GM19455 (cell line): ENCODE measurements at regions not wholly inside any gene's neighbourhood (a gene's known extent, or its start where the extent isn't known, plus 50 kb on each side); places are given as distances from the start of the nearest gene placed in this dataset.
"Not testable (repeated sequence)": the region's sequence is repeated elsewhere in the genome, so short reads cannot be mapped to it uniquely, and the experiment has no call there.

Experiments
- ATAC-seq: cut with Tn5 transposase; IDR thresholded peaks from one replicate; pipeline ENCODE4 v1.9.1; 2021; ENCODE audit not compliant: unreplicated experiment

DNA sequence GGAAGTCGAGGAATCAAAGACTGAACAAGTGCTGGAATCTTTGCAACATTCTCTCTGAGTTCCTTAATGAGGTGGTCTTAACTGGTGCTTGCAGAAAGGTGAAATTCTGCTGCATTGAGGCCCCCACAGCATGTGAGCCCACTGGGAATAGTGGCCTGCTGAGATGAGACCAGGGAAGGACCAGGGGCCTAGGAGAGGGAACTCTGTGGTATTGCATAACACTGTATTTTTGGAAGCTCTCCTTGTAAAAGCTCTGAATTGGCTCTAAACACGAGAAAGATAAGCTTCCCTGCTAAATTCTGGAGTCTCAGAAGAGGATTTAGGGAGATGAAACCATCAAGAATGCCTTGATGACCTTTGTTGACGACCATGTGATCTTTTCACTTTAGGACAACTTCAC, 100.4 kb upstream of the TSC22D1 start:
- ATAC-seq, result no peak

DNA sequence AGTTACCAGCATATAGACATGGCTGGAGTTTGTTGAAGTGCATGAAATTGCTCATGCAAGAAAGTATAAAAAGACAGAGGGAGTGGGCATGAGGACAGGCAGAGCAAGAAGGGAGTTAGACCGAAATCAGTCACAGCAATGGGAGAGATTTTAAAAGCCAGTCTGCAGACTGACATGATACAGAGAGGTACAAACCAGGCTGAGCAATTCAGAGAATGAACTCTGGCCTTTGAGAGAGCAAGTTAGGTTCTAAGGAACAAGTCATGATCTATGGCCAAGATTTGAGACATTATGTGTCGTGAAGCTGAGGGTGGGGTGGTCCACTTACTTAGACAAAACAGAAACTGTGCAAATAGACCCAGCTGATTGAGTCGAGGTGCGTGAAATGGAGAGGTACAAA, 93.4 kb upstream of the TSC22D1 start:
- no peak for ATAC-seq

DNA sequence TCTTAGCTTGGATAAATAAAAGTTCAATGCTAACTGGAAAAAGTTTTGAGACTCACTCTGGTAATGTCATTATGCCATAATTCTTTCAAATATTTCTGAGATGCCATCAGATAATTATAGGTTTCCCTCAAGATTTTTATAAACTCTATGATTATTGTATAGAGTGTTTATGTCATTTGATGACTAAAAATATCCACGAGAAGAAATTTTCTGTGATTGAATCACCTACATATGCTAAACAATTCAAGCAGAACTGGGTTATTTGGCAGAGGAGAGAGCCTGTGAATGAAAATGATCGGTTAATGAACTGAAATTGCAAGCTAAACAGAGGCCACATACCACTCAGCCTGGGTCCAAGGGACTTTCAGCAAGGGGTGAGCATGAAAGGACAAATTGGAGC, 92.6 kb upstream of the TSC22D1 start:
- ATAC-seq, result no peak

DNA sequence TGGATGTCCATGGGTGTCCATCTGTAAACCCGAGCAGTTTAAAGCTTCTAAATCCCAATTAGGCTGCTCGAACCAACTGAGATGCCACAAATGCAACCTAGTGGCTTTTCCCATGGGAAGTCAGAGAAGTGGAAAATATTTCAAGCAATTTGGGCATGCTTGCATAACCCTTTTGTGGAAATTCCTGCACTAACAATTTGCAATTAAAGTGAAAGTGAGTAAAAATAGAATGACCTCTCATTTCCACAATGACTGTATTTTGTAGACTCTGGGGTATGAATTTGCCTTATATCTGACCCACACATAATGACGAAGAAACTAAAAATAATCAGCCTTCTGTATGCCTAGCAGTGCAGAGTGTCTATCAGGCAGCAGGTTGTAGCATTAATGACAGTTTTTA, 91.8 kb upstream of the TSC22D1 start:
- peak; percentile 76 for ATAC-seq

DNA sequence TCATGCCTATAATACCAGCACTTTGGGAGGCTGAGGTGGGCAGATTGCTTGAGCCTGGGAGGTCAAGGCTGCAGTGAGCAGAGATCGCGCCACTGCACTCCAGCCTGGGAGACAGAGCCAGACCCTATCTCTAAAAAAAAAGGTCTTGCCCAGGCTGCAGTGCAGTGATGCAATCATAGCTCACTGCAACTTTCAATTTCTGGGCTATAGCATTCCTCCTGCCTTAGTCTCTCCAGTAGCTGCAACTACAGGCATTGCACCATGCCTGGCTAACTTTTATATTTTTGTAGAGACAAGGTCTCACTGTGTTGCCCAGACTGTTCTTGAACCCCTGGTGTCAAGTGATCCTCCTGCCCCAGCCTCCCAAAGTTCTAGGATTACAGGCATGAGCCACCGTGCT, 90.4 kb upstream of the TSC22D1 start:
- ATAC-seq, result not testable (repeated sequence)

DNA sequence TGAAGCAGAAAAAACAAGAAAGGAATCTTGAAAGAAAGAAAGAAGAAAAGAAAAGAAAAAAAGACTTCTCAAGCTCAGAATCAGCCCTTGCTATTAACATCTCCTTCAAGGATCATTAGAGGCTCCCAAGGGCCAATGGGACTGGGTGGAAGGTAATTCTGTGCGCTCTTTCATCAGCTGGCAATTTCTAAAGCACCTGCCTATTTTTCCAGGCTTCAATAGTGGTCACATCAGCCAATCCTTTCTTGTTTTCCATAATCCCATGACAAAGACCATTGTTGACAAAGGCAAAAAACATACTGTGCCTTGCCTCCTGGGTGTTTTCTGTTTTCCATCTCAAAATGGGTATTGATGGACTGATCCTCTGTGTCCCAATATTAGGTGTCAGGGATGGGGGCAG, 88.2 kb upstream of the TSC22D1 start:
- ATAC-seq, result no peak

DNA sequence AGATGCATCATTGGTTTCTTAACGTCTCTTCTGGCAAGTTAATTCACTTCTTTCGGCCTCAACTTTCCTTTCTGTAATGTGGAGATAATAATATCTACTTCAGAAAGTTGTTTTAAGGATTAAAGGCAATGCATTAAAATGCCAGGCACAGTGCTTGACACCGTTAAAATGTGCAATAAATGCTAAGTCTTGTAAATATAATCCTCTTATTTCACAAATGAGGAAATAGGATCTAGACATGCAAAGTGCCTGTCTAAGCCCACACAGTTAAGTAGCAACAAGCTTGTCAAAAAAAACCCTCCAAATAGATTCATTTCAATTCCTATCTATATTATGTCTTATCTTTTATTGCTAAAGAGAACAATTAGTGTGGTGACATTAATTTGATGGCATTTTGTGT, 86.4 kb upstream of the TSC22D1 start:
- ATAC-seq, result no peak

DNA sequence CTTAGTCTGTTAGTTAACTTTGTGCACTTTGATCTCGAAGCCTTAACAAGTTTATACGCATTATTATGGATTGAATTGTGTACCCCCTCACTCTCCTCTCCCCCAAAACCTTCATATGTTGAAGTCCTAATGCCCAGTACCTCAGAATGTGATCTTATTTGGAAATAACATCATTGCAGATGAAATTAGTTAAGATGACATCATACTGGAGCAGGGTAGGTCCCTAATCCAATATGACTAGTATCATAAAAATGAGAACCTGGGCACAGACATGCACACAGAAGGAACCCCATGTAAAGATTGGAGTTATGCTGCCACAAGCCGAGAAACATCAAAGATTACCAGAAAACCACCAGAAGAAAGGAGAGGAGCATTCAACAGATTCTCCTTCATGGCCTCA, 85.8 kb upstream of the TSC22D1 start:
- no peak for ATAC-seq

DNA sequence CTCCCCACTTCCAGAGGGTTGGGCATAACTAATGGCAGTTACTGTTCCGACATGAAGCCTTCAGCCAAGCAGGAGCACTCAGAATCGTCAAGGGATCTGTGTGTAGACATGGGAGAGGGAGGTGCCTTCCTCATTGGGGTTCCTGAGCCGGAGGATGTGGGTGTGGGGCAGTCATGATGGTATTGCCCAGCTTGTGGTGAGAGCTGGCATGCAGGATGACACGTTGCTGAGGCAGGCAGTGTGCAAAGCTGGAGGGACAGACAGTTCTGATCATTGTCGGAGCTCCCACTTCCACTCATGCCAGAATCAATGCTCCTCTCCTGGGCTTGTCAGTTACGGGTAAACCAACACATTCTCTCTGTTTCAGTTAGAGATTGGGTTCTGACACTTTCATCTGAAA, 83.9 kb upstream of the TSC22D1 start:
- no peak for ATAC-seq

DNA sequence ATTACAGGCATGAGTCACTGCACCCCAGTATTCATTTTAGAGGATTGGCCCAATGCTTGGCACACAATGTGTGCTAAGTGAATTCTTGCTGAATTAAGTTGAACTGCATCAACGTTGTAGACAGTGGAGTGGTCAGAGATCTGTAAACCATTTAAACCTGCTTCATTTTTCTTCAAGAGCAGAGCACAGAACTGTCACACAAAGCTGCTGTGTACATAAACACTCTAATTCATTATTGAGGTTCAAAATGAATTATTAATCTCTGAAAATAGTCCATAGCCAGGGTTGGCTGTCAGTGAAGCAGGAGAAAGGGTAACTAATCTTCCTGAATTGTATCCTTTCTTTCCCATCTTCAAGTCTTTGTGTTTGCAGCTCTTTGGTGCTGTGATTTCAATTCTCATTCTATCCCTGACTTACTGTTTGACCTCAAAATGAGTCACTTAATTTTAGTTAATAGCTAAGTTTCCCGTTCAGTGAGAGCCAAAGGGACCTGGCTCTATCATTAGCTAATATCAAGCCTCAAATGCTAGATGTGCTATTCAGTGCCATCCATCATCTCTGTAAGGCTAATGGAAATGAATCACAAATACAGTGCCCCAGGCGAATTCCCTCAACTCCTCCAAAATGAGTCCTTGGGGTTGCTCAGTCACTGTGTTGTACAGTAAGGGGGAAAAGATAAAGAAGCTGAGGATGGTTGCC, 77.0 kb upstream of the TSC22D1 start:
- ATAC-seq, result no peak

DNA sequence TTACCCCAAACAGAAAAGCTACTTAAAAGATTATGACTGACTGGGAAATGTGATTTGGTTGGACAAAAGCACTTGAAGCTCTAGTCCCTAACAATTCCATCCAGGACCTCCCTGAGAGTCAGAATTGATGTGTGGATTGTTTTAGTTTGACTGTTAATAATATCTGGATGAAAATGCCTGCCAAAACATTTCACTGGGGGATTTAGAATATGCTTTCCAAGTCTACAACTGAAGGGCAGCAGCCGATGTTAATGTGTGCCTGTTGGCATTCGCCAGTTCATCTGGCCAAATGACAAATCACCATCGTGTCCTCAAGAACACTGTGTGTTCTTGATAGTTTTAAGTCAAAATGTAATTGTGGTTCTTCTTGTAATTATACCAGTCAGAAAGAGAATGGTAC, 76.0 kb upstream of the TSC22D1 start:
- ATAC-seq, result no peak

DNA sequence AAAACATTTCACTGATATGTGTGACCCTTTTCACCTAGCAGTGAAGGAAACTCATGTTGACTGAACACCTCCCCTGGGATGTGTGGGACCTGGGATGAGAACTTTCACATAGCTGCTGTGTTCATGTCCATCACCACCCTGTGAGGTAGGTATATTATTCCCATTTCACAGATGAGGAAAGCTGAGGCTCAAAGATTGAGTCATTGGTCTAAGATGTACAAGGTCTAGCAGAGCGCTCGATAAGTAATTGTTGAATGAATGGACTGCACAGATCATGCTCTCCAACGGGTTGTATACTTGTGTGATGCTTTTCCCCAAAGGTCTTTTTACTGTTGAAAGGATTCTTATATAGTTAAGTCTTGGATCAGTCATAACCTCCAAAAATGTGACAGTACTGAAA, 75.6 kb upstream of the TSC22D1 start:
- ATAC-seq, result no peak

DNA sequence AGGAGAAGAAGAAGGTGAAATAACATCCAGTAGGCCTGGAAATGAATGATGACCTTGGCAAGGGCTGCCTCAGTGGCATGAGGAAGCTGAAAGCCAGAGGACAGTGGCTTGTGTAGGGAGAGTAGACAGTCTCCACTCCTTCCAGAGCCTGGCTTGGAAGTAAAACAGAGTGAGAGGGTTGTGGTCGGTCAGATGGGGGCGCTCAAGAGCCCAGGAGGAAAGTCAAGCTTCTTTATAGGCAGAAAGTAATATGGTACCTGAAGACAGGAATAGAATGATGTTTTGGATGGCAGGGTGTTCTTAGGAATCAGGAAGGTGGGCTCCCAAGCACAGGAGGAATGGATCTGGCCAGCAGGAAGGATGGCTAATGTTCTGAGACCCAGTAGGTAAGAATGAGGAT, 75.1 kb upstream of the TSC22D1 start:
- no peak for ATAC-seq

DNA sequence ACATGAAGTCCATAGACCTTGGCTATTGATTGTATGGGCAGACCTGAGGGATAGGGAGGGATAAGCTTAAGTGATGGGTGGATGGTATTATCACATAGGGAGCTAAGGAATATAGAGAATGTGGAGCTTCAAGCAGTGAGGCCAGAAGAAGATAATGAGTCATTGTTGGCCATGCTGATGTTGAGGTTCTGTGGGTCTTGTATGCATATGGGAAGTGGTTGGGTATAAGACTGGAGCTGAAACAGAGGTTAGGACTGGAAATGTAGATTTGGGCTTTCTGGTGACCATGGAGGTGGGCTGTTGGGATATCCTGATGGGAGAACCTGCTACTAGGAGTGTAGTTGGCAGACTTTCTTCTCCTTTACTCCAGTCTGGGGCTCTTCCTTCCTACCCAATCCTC, 73.7 kb upstream of the TSC22D1 start:
- ATAC-seq, result no peak

DNA sequence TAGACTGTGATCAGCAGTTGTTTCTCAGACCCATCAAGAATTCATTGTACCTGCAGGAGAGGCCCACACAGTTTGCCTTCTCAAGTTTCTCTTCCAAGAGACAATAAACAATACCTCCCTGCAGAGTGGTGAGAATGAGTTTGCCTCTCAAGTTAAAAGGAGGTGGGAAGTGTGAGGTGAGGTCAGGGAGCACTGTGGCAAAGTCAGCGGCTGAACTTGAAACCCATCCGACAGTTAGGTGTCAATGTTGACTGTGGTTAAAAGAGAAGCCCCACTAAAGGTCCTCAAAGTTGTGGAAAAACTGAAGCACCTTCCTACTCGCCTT, 72.9 kb upstream of the TSC22D1 start:
- no peak for ATAC-seq

DNA sequence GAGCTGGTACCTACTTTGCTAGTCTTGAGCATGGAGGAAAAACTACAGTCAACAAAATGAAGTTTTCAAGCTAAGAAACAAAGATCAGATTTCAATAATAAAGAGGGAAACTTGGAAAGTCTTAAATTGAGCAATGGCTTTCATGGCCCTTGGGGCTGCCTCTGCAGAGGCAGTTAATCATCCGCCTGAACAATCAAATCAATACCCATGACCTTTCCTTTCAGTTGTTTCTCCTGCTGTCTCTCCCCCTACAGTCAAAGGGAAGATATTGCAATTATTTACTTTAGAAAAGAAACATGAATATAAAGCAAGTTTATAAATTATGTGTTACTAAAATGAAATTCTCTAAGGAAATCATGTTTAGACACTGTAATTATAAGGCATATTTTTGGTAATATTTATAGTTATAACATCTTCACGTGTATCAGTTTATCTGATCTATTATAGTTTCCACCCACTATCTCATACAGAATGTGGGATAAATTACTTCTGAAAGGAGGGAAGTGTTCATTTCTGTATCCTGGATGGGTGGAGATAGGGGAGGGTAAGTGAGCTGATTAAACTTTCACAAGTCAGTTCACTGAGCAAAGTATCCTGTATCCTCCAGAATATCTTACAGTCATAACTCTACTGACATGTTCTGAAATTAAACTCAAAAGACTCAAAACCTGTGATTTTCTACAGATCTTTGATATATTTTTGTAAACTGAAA, 72.4 kb upstream of the TSC22D1 start:
- ATAC-seq, result no peak

DNA sequence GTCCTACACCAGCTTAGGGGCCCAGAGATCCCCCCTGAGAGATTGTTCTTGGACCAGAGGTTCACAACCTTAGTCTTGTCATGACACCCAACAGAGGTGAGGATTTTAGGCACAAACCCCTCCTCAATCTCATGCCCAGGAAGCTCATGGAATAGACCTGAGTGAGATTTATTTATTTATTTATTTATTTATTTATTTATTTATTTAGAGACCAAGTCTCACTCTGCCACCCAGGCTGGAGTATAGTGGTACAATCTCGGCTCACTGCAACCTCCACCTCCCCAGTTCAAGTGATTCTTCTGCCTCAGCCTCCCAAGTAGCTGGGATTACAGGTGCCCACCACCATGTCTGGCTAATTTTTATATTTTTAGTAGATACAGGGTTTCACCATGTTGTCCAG, 71.4 kb upstream of the TSC22D1 start:
- not testable (repeated sequence) for ATAC-seq

DNA sequence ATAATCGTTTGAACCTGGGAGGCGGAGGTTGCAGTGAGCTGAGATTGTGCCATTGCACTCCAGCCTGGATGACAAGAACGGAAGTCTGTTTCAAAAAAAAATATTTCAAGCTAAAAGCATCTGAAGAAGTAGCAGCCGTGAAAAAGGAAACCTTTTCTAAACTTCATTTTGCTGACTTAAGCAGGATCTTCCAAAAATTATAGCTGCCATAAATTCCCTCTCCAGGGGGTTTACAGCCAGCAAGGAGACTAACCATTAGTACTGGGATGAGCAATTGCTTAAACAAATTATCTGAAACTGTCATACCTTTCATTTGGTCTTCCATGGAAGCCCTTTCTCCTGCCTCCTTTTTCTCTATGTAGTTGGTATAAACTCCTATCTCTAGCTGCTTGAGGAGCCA, 69.9 kb upstream of the TSC22D1 start:
- ATAC-seq, result no peak

DNA sequence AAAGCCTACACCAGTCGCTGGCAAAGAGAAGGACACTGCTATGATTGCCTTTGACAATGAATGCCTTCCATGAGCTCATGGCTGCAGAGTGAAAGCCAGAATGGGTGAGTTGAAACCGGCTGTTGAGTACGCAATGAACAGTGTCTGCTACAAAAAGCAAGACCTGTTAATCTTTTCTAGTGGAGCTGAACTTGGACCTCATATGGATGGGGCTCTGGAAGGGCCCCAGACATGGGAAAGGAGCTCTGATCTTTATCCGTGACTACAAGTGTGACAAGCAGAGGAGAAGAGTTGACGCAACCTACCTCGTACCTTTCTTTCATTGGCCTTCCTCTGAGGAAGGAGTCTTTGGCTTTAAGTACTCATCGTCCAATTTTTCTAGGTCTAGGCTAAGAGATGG, 67.1 kb upstream of the TSC22D1 start:
- ATAC-seq, result no peak

DNA sequence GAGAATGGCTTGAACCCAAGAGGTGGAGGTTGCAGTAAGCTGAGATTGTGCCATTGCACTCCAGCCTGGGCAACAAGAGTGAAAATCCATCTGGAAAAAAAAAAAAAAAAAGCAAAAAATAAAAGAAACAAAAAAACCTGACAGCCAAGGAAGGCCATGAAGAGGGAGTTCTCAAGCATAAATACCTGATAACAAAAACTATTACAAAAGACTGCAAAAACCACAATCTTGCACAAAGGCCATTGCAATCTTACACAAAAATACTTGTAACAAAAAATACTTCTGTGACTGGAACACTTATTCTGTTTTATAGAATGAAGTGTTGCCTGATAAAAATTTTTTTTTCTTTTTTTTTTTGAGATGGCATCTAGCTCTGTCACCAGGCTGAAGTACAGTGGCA, 61.5 kb upstream of the TSC22D1 start:
- ATAC-seq, result no peak

DNA sequence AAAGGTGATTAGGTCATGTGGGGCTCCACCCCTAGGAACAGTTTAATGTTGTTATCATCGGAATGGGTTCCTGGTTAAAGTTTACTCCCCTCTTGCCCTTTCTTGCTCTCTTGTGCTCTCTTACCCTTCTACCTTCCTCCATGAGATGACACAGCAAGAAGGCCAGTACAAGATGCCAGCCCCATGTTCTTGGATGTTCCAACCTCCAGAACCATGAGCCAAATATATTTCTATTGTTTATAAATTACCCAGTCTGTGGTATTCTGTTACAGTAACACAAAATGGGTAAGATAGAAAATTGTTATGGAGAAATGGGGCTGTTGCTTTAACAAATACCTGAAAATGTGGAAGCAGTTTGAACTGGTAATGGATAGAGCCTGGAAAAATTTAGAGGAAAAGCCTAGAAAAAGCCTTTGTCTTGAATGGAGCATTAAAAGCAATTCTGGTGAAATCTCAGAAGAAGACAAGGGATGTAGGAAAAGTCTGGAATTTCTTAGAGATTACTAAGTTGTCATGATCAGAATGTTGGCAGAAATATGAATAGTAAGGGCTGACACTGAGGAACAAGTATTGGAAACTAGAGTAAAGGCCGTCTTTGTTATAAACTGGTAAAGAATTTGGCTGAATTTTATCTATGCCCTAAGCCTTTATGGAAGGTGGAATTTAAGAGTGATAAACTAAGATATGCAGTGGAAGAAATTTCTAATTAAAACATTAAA, 53.5 kb upstream of the TSC22D1 start:
- ATAC-seq, result no peak

DNA sequence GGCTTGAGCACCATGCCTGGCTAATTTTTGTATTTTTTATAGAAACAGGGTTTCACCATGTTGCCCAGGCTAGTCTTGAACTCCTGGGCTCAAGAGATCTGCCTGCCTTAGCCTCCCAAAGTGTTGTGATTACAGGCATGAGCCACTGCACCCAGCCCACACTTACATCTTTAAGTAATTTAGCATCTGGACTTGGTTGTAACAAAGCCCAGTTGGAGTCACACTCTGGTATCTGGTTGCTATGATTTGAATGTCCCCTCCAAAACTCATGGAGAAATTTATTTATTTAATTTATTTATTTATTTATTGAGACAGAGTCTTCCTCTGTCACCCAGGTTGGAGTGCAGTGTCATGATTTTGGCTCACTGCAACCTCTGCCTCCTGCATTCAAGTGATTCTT, 52.7 kb upstream of the TSC22D1 start:
- not testable (repeated sequence) for ATAC-seq
